SK-N-DZ (cell line): ENCODE measurements at regions not wholly inside any gene's neighbourhood (a gene's known extent, or its start where the extent isn't known, plus 50 kb on each side); places are given as distances from the start of the nearest gene placed in this dataset.

Experiments
- DNase-seq: peaks from one replicate; pipeline ENCODE4 v3.0.0-alpha.2; 2015; ENCODE audit warnings: low spot score

GRCh38 chr2:188919824-188920223 is 54.3 kb upstream of the COL3A1 start:
- no peak for DNase-seq

GRCh38 chr2:188922191-188922590 is 52.0 kb upstream of the COL3A1 start:
- no peak for DNase-seq
